T-helper 17 cell (primary cell): ENCODE measurements at regions not wholly inside any gene's neighbourhood (a gene's known extent, or its start where the extent isn't known, plus 50 kb on each side); places are given as distances from the start of the nearest gene placed in this dataset.

Experiments
- ATAC-seq: fragments of 150-1000 bp; cut with Tn5 transposase; 2 replicates; pipeline ENCODE4 v1.10.0; 2021; ENCODE audit warnings: mild to moderate bottlenecking, moderate library complexity
- DNase-seq, 3 donors: peaks; one replicate each; pipeline versions ENCODE4 v3.0.0 to v3.0.0-alpha.2; 2020 to 2021
- H3K9me3 ChIP-seq: one replicate; pipeline ENCODE4 v1.7.0; 2013; ENCODE audit warnings: low read length, mild to moderate bottlenecking; ENCODE audit not compliant: control insufficient read depth, poor library complexity, severe bottlenecking
- H3K27ac Mint-ChIP-seq: one replicate; pipeline ENCODE4 v1.8.0; 2022; ENCODE audit warnings: mild to moderate bottlenecking, moderate library complexity, mixed read lengths
- H3K27me3 Mint-ChIP-seq: one replicate; pipeline ENCODE4 v1.8.0; 2022; ENCODE audit warnings: mixed read lengths
- H3K36me3 Mint-ChIP-seq: one replicate; pipeline ENCODE4 v1.8.0; 2022; ENCODE audit warnings: low read depth, mixed read lengths
- H3K4me1 Mint-ChIP-seq: one replicate; pipeline ENCODE4 v1.8.0; 2022; ENCODE audit warnings: mild to moderate bottlenecking, mixed read lengths
- H3K4me3 Mint-ChIP-seq: one replicate; pipeline ENCODE4 v1.8.0; 2022; ENCODE audit warnings: mild to moderate bottlenecking, moderate library complexity, mixed read lengths

- H3K4me3 Mint-ChIP-seq: no peak overlapping the region
- H3K36me3 Mint-ChIP-seq: no peaks in the 10 kb centered on the region
- ATAC-seq (no peak), DNase-seq (no peak)
- no peak overlapping the region for H3K27ac Mint-ChIP-seq
- no peaks in the 10 kb centered on the region for H3K9me3 ChIP-seq
- no peaks in the 10 kb centered on the region for H3K4me1 Mint-ChIP-seq
- no peaks in the 10 kb centered on the region for H3K27me3 Mint-ChIP-seq
Measured at GRCh38 chr2:58865436-58865835, 624.3 kb upstream of the FANCL start.

- Mint-ChIP-seq H3K36me3 (no peaks in the 10 kb centered on the region), H3K27ac (no peak overlapping the region), H3K4me3 (no peak overlapping the region), H3K27me3 (no peaks in the 10 kb centered on the region), H3K4me1 (no peaks in the 10 kb centered on the region)
- H3K9me3 ChIP-seq: no peaks in the 10 kb centered on the region
- no peak for ATAC-seq
- DNase-seq: no peak
Measured at GRCh38 chr2:58862244-58862643, 621.1 kb upstream of the FANCL start.

- H3K4me3 Mint-ChIP-seq: no peak overlapping the region
- no peaks in the 10 kb centered on the region for H3K36me3 Mint-ChIP-seq
- no peak for DNase-seq
- H3K27ac Mint-ChIP-seq: no peak overlapping the region
- H3K27me3 Mint-ChIP-seq: no peaks in the 10 kb centered on the region
- no peak for ATAC-seq
- no peaks in the 10 kb centered on the region for H3K9me3 ChIP-seq
- no peaks in the 10 kb centered on the region for H3K4me1 Mint-ChIP-seq
Measured at GRCh38 chr2:58860586-58860985, 619.5 kb upstream of the FANCL start.

- no peaks in the 10 kb centered on the region for H3K27me3 Mint-ChIP-seq
- DNase-seq: no peak
- H3K9me3 ChIP-seq: no peaks in the 10 kb centered on the region
- H3K4me3 Mint-ChIP-seq: no peak overlapping the region
- H3K36me3 Mint-ChIP-seq: no peaks in the 10 kb centered on the region
- H3K4me1 Mint-ChIP-seq: no peaks in the 10 kb centered on the region
- ATAC-seq: no peak
- no peak overlapping the region for H3K27ac Mint-ChIP-seq
Measured at GRCh38 chr2:58856100-58856499, 615.0 kb upstream of the FANCL start.

- no peak for DNase-seq
- Mint-ChIP-seq H3K27ac (no peak overlapping the region), H3K27me3 (no peaks in the 10 kb centered on the region), H3K4me1 (no peaks in the 10 kb centered on the region), H3K4me3 (no peak overlapping the region), H3K36me3 (no peaks in the 10 kb centered on the region)
- no peak for ATAC-seq
- no peaks in the 10 kb centered on the region for H3K9me3 ChIP-seq
Measured at GRCh38 chr2:58853420-58853819, 612.3 kb upstream of the FANCL start.

- H3K9me3 ChIP-seq: no peaks in the 10 kb centered on the region
- Mint-ChIP-seq H3K36me3 (no peaks in the 10 kb centered on the region), H3K27me3 (no peaks in the 10 kb centered on the region), H3K27ac (no peak overlapping the region), H3K4me3 (no peak overlapping the region), H3K4me1 (no peaks in the 10 kb centered on the region)
- no peak for DNase-seq
- no peak for ATAC-seq
Measured at GRCh38 chr2:58852905-58853304, 611.8 kb upstream of the FANCL start.

- no peak for DNase-seq
Measured at GRCh38 chr2:58852243-58852642, 611.1 kb upstream of the FANCL start.

GRCh38 chr2:58851598-58851997, 610.5 kb upstream of the FANCL start:
- no peak for ATAC-seq
- H3K36me3 Mint-ChIP-seq: no peaks in the 10 kb centered on the region
- no peak for DNase-seq
- H3K27me3 Mint-ChIP-seq: no peaks in the 10 kb centered on the region
- no peak overlapping the region for H3K4me3 Mint-ChIP-seq
- H3K27ac Mint-ChIP-seq: no peak overlapping the region
- H3K4me1 Mint-ChIP-seq: no peaks in the 10 kb centered on the region
- no peaks in the 10 kb centered on the region for H3K9me3 ChIP-seq

More at GRCh38 chr2:58852243-58852642, 611.1 kb upstream of the FANCL start:
- Mint-ChIP-seq H3K36me3 (no peaks in the 10 kb centered on the region), H3K27ac (no peak overlapping the region), H3K4me1 (no peaks in the 10 kb centered on the region), H3K27me3 (no peaks in the 10 kb centered on the region), H3K4me3 (no peak overlapping the region)
- ATAC-seq: no peak
- no peaks in the 10 kb centered on the region for H3K9me3 ChIP-seq

GRCh38 chr2:58845011-58845410, 603.9 kb upstream of the FANCL start:
- ATAC-seq (no peak), DNase-seq (no peak)
- Mint-ChIP-seq H3K4me3 (no peak overlapping the region), H3K27me3 (peaks cover 4% of the 10 kb centered on the region), H3K27ac (no peak overlapping the region), H3K4me1 (no peaks in the 10 kb centered on the region), H3K36me3 (no peaks in the 10 kb centered on the region)
- no peaks in the 10 kb centered on the region for H3K9me3 ChIP-seq

GRCh38 chr2:58842501-58843155, 601.5 kb upstream of the FANCL start:
- ATAC-seq: no peak
- Mint-ChIP-seq H3K4me3 (no peak overlapping the region), H3K36me3 (no peaks in the 10 kb centered on the region), H3K27me3 (peaks cover 4% of the 10 kb centered on the region), H3K27ac (no peak overlapping the region), H3K4me1 (no peaks in the 10 kb centered on the region)
- H3K9me3 ChIP-seq: no peaks in the 10 kb centered on the region
- no peak for DNase-seq

- no peak overlapping the region for H3K27ac Mint-ChIP-seq
- DNase-seq (no peak), ATAC-seq (no peak)
- no peaks in the 10 kb centered on the region for H3K36me3 Mint-ChIP-seq
- H3K27me3 Mint-ChIP-seq: no peaks in the 10 kb centered on the region
- no peaks in the 10 kb centered on the region for H3K4me1 Mint-ChIP-seq
- H3K9me3 ChIP-seq: peaks cover 3% of the 10 kb centered on the region
- H3K4me3 Mint-ChIP-seq: no peak overlapping the region
Measured at GRCh38 chr2:58834404-58834803, 593.3 kb upstream of the FANCL start.

GRCh38 chr2:58826795-58827194, 585.7 kb upstream of the FANCL start:
- ATAC-seq: no peak
- H3K27me3 Mint-ChIP-seq: no peaks in the 10 kb centered on the region

GRCh38 chr2:58812771-58813344, 571.7 kb upstream of the FANCL start:
- H3K36me3 Mint-ChIP-seq: no peaks in the 10 kb centered on the region
- H3K4me3 Mint-ChIP-seq: no peak overlapping the region
- no peaks in the 10 kb centered on the region for H3K27me3 Mint-ChIP-seq
- no peak for DNase-seq
- H3K27ac Mint-ChIP-seq: no peak overlapping the region
- no peak for ATAC-seq
- H3K4me1 Mint-ChIP-seq: no peaks in the 10 kb centered on the region
- no peaks in the 10 kb centered on the region for H3K9me3 ChIP-seq

More at GRCh38 chr2:58826795-58827194, 585.7 kb upstream of the FANCL start:
- Mint-ChIP-seq H3K36me3 (no peaks in the 10 kb centered on the region), H3K4me3 (no peak overlapping the region), H3K4me1 (no peaks in the 10 kb centered on the region), H3K27ac (no peak overlapping the region)
- no peak for DNase-seq
- H3K9me3 ChIP-seq: peaks cover 3% of the 10 kb centered on the region

- no peak for ATAC-seq
- Mint-ChIP-seq H3K36me3 (no peaks in the 10 kb centered on the region), H3K4me1 (no peaks in the 10 kb centered on the region), H3K27me3 (no peaks in the 10 kb centered on the region), H3K27ac (no peak overlapping the region), H3K4me3 (no peak overlapping the region)
- no peak for DNase-seq
- H3K9me3 ChIP-seq: no peaks in the 10 kb centered on the region
Measured at GRCh38 chr2:58805126-58805525, 564.0 kb upstream of the FANCL start.
